ENCODE measurements at regions not wholly inside any gene's neighbourhood (a gene's known extent, or its start where the extent isn't known, plus 50 kb on each side); places are given as distances from the start of the nearest gene placed in this dataset.

GRCh38 chr19:33938821-33939220, 142.2 kb downstream of the KCTD15 start:
- H3K56ac ChIP-seq (ENCODE audit: low read length), result no peak overlapping the region
- H2BK120ac ChIP-seq (ENCODE audit: low read depth, low read length), result no peak overlapping the region
- H2AK5ac ChIP-seq (ENCODE audit: low read length), result no peak overlapping the region
- WGBS (ENCODE audit: extremely low coverage, insufficient coverage, low lambda C conversion rate), result no CpG with 5 or more reads among the region's 15 CpGs
- no peak overlapping the region for H3K9ac ChIP-seq (ENCODE audit: low read length)
- no peaks in the 10 kb centered on the region for H3K36me3 ChIP-seq (ENCODE audit: control insufficient read depth, insufficient read depth, low read length)
- no peaks in the 10 kb centered on the region for H3K4me1 ChIP-seq (ENCODE audit: control insufficient read depth, low read depth, low read length)
- H4K5ac ChIP-seq (ENCODE audit: low read length), result no peak overlapping the region
- DNase-seq, result no peak
- no peak overlapping the region for H3K4me3 ChIP-seq (ENCODE audit: low read length)
- no peak overlapping the region for H3K23ac ChIP-seq (ENCODE audit: low read length)
- no peak overlapping the region for H4K8ac ChIP-seq (ENCODE audit: low read depth, low read length)
- H3K27me3 ChIP-seq (ENCODE audit: insufficient read depth, low read length, poor library complexity), result no peaks in the 10 kb centered on the region
- H3K79me1 ChIP-seq (ENCODE audit: low read length), result no peaks in the 10 kb centered on the region
- no peak overlapping the region for H3K27ac ChIP-seq (ENCODE audit: low read depth, low read length)
- no peak overlapping the region for H2BK5ac ChIP-seq (ENCODE audit: low read length)
- no peaks in the 10 kb centered on the region for H3K79me2 ChIP-seq (ENCODE audit: control insufficient read depth, insufficient read depth, low read length)
- H3K4me2 ChIP-seq (ENCODE audit: low read length), result no peak overlapping the region
- H3K18ac ChIP-seq (ENCODE audit: low read length), result no peak overlapping the region
- H3K4ac ChIP-seq (ENCODE audit: low read depth, low read length), result no peak overlapping the region
- no peak overlapping the region for H2BK15ac ChIP-seq (replicated peaks; ENCODE audit: low read depth)

GRCh38 chr19:33941133-33941532, 144.5 kb downstream of the KCTD15 start:
- Histone ChIP-seq H3K18ac (ENCODE audit: low read length) (no peak overlapping the region), H2BK5ac (ENCODE audit: low read length) (no peak overlapping the region), H3K56ac (ENCODE audit: low read length) (no peak overlapping the region), H3K79me1 (ENCODE audit: low read length) (no peaks in the 10 kb centered on the region), H2BK120ac (ENCODE audit: low read depth, low read length) (no peak overlapping the region), H3K9ac (ENCODE audit: low read length) (no peak overlapping the region), H3K36me3 (ENCODE audit: control insufficient read depth, insufficient read depth, low read length) (no peaks in the 10 kb centered on the region), H2BK15ac (replicated peaks; ENCODE audit: low read depth) (no peak overlapping the region), H3K79me2 (ENCODE audit: control insufficient read depth, insufficient read depth, low read length) (no peaks in the 10 kb centered on the region), H3K23ac (ENCODE audit: low read length) (no peak overlapping the region), H3K4me3 (ENCODE audit: low read length) (no peak overlapping the region), H3K27ac (ENCODE audit: low read depth, low read length) (no peak overlapping the region), H4K8ac (ENCODE audit: low read depth, low read length) (no peak overlapping the region), H3K4me2 (ENCODE audit: low read length) (no peak overlapping the region), H3K4ac (ENCODE audit: low read depth, low read length) (no peak overlapping the region), H2AK5ac (ENCODE audit: low read length) (no peak overlapping the region), H4K5ac (ENCODE audit: low read length) (no peak overlapping the region), H3K4me1 (ENCODE audit: control insufficient read depth, low read depth, low read length) (no peaks in the 10 kb centered on the region), H3K27me3 (ENCODE audit: insufficient read depth, low read length, poor library complexity) (no peaks in the 10 kb centered on the region)
- WGBS (ENCODE audit: extremely low coverage, insufficient coverage, low lambda C conversion rate), result no CpG with 5 or more reads among the region's 5 CpGs
- DNase-seq, result no peak

GRCh38 chr19:33946535-33947264, 150.0 kb downstream of the KCTD15 start:
- no peak overlapping the region for H3K4me2 ChIP-seq (ENCODE audit: low read length)
- H2BK5ac ChIP-seq (ENCODE audit: low read length), result no peak overlapping the region
- no peaks in the 10 kb centered on the region for H3K4me1 ChIP-seq (ENCODE audit: control insufficient read depth, low read depth, low read length)
- H2BK120ac ChIP-seq (ENCODE audit: low read depth, low read length), result no peak overlapping the region
- no peak for DNase-seq
- H3K4ac ChIP-seq (ENCODE audit: low read depth, low read length), result no peak overlapping the region
- no peak overlapping the region for H3K9ac ChIP-seq (ENCODE audit: low read length)
- no peak overlapping the region for H4K8ac ChIP-seq (ENCODE audit: low read depth, low read length)
- H3K27me3 ChIP-seq (ENCODE audit: insufficient read depth, low read length, poor library complexity), result no peaks in the 10 kb centered on the region
- H3K56ac ChIP-seq (ENCODE audit: low read length), result no peak overlapping the region
- no peaks in the 10 kb centered on the region for H3K36me3 ChIP-seq (ENCODE audit: control insufficient read depth, insufficient read depth, low read length)
- no peak overlapping the region for H4K5ac ChIP-seq (ENCODE audit: low read length)
- H3K79me1 ChIP-seq (ENCODE audit: low read length), result no peaks in the 10 kb centered on the region
- H3K79me2 ChIP-seq (ENCODE audit: control insufficient read depth, insufficient read depth, low read length), result no peaks in the 10 kb centered on the region
- no peak overlapping the region for H3K23ac ChIP-seq (ENCODE audit: low read length)
- H2BK15ac ChIP-seq (replicated peaks; ENCODE audit: low read depth), result no peak overlapping the region
- no peak overlapping the region for H3K18ac ChIP-seq (ENCODE audit: low read length)
- no peak overlapping the region for H2AK5ac ChIP-seq (ENCODE audit: low read length)
- no peak overlapping the region for H3K27ac ChIP-seq (ENCODE audit: low read depth, low read length)
- H3K4me3 ChIP-seq (ENCODE audit: low read length), result no peak overlapping the region
- no CpG with 5 or more reads among the region's 6 CpGs for WGBS (ENCODE audit: extremely low coverage, insufficient coverage, low lambda C conversion rate)

DNA sequence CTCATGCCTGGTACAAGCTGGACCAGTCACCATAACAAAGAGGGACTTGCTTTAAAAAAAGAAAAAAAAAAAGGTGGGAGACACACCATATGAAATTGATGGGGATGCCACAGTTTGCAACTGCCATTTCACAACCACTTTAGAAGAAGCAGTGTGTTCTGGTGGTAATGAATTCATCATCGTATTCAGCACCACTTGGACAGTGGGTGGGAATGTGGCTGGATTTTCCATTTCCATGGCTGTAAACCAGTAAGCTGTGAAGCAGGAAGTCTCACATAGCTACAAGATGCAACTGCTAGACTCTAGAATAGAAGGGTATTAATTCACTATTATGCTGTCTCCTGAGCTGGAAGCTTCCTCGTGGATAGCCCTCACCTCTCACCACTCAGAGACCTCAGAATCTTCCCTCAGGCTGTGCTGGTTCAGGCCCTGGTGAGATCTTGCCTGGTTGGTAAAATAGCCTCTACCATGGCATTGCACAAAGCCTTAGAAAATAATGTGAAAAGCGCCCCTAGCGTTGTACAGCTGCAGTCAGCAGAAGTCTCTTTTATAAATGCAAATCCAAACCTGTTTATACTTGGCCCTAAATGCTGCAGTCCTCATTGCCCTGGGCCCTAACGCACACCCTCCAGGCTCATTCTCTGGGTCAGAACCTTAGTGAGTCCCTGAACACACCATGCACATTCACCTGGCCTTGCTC, 150.7 kb downstream of the KCTD15 start:
- Histone ChIP-seq H3K4me3 (ENCODE audit: low read length) (no peak overlapping the region), H2BK5ac (ENCODE audit: low read length) (no peak overlapping the region), H3K4me2 (ENCODE audit: low read length) (no peak overlapping the region), H2AK5ac (ENCODE audit: low read length) (no peak overlapping the region), H3K9ac (ENCODE audit: low read length) (no peak overlapping the region), H3K56ac (ENCODE audit: low read length) (no peak overlapping the region), H3K36me3 (ENCODE audit: control insufficient read depth, insufficient read depth, low read length) (no peaks in the 10 kb centered on the region), H3K27ac (ENCODE audit: low read depth, low read length) (no peak overlapping the region), H3K23ac (ENCODE audit: low read length) (no peak overlapping the region), H3K18ac (ENCODE audit: low read length) (no peak overlapping the region), H4K8ac (ENCODE audit: low read depth, low read length) (no peak overlapping the region), H3K79me2 (ENCODE audit: control insufficient read depth, insufficient read depth, low read length) (no peaks in the 10 kb centered on the region), H2BK120ac (ENCODE audit: low read depth, low read length) (no peak overlapping the region), H4K5ac (ENCODE audit: low read length) (no peak overlapping the region), H3K27me3 (ENCODE audit: insufficient read depth, low read length, poor library complexity) (no peaks in the 10 kb centered on the region), H3K4ac (ENCODE audit: low read depth, low read length) (no peak overlapping the region), H3K4me1 (ENCODE audit: control insufficient read depth, low read depth, low read length) (no peaks in the 10 kb centered on the region), H2BK15ac (replicated peaks; ENCODE audit: low read depth) (no peak overlapping the region), H3K79me1 (ENCODE audit: low read length) (no peaks in the 10 kb centered on the region)
- WGBS (ENCODE audit: extremely low coverage, insufficient coverage, low lambda C conversion rate), result no CpG with 5 or more reads among the region's 5 CpGs
- no peak for DNase-seq

DNA sequence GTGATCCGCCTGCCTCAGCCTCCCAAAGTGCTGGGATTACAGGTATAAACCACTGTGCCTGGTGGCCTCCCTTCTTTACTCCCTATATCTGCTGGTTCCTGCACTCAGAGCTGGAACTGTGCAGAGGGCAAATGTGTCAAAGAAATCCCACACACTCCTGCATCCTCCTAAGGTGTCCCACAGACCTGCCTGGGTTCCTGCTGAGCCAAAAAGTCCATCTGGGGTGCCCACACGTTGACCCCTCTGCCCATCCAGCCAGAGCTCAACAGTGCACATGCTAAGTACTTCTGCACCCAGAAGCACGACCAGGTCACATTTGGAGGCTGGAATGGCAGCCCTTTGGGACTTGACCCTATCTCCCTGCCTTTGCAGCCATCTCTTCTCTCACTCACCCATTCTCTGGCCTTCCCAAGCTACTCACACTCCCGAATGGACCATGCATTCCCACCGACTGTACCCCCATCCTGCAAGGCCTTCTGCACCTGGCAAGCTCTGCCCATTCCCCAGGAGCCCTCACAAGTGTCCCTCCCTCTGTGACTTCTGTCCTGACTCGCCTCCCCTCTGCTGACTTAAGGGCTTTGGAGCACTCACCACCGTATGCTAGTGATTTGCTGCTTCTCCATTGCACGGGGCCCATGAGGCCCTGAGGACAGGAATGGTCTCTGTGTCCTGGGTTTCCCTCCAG, 152.1 kb downstream of the KCTD15 start:
- Histone ChIP-seq H2BK15ac (replicated peaks; ENCODE audit: low read depth) (no peak overlapping the region), H3K4me2 (ENCODE audit: low read length) (no peak overlapping the region), H3K36me3 (ENCODE audit: control insufficient read depth, insufficient read depth, low read length) (no peaks in the 10 kb centered on the region), H3K56ac (ENCODE audit: low read length) (no peak overlapping the region), H3K27me3 (ENCODE audit: insufficient read depth, low read length, poor library complexity) (no peaks in the 10 kb centered on the region), H3K27ac (ENCODE audit: low read depth, low read length) (no peak overlapping the region), H4K5ac (ENCODE audit: low read length) (no peak overlapping the region), H3K79me1 (ENCODE audit: low read length) (no peaks in the 10 kb centered on the region), H2BK5ac (ENCODE audit: low read length) (no peak overlapping the region), H3K9ac (ENCODE audit: low read length) (no peak overlapping the region), H2AK5ac (ENCODE audit: low read length) (no peak overlapping the region), H3K79me2 (ENCODE audit: control insufficient read depth, insufficient read depth, low read length) (no peaks in the 10 kb centered on the region), H3K4ac (ENCODE audit: low read depth, low read length) (no peak overlapping the region), H2BK120ac (ENCODE audit: low read depth, low read length) (no peak overlapping the region), H3K4me3 (ENCODE audit: low read length) (no peak overlapping the region), H3K18ac (ENCODE audit: low read length) (no peak overlapping the region), H4K8ac (ENCODE audit: low read depth, low read length) (no peak overlapping the region), H3K4me1 (ENCODE audit: control insufficient read depth, low read depth, low read length) (no peaks in the 10 kb centered on the region), H3K23ac (ENCODE audit: low read length) (no peak overlapping the region)
- WGBS (ENCODE audit: extremely low coverage, insufficient coverage, low lambda C conversion rate), result no CpG with 5 or more reads among the region's 8 CpGs
- no peak for DNase-seq
